Karpas-422 (cell line): ENCODE measurements at regions not wholly inside any gene's neighbourhood (a gene's known extent, or its start where the extent isn't known, plus 50 kb on each side); places are given as distances from the start of the nearest gene placed in this dataset.

Experiments
- DNase-seq: peaks from one replicate; pipeline ENCODE4 v3.0.0-alpha.2; 2015
- H2AFZ ChIP-seq: fragments of 200-600 bp; sonication (generic); 2 replicates; pipeline ENCODE4 v1.6.1; 2014; ENCODE audit warnings: antibody characterized with exemption, low read length, mixed read lengths
- H3K27ac ChIP-seq: fragments of 200-600 bp; sonication (generic); 2 replicates; pipeline ENCODE4 v1.5.1; 2014; ENCODE audit warnings: mild to moderate bottlenecking, low read length, moderate library complexity
- H3K27me3 ChIP-seq: fragments of 200-600 bp; sonication (generic); 2 replicates; pipeline ENCODE4 v1.6.1; 2014; ENCODE audit warnings: low read length, mixed read lengths
- H3K36me3 ChIP-seq: fragments of 200-600 bp; sonication (generic); 2 replicates; pipeline ENCODE4 v1.6.1; 2014; ENCODE audit warnings: low read length, mixed read lengths; ENCODE audit not compliant: insufficient read depth
- H3K4me1 ChIP-seq: fragments of 200-600 bp; sonication (generic); 2 replicates; pipeline ENCODE4 v1.6.1; 2014; ENCODE audit warnings: mild to moderate bottlenecking, low read length, mixed read lengths
- H3K4me2 ChIP-seq: fragments of 200-600 bp; sonication (generic); 2 replicates; pipeline ENCODE4 v1.6.1; 2014; ENCODE audit warnings: low read length, low read depth, mild to moderate bottlenecking; ENCODE audit not compliant: poor library complexity, severe bottlenecking
- H3K4me3 ChIP-seq: fragments of 200-600 bp; sonication (generic); 2 replicates; pipeline ENCODE4 v1.5.1; 2014; ENCODE audit warnings: mild to moderate bottlenecking, antibody characterized with exemption, low read length, mixed read lengths
- H3K79me2 ChIP-seq: fragments of 200-600 bp; sonication (generic); 2 replicates; pipeline ENCODE4 v1.6.1; 2014; ENCODE audit warnings: mild to moderate bottlenecking, low read length, mixed read lengths
- H3K9ac ChIP-seq: fragments of 200-600 bp; sonication (generic); 2 replicates; pipeline ENCODE4 v1.6.0; 2014; ENCODE audit warnings: low read length
- H3K9me2 ChIP-seq: fragments of 200-600 bp; sonication (generic), shearing (Covaris generic); replicated peaks from 2 replicates; pipeline ENCODE4 v1.6.0; 2014; ENCODE audit warnings: mild to moderate bottlenecking, low read length, moderate library complexity; ENCODE audit not compliant: insufficient read depth
- H3K9me3 ChIP-seq: fragments of 300-700, 200-600 bp; sonication (generic); 2 replicates; pipeline ENCODE4 v1.6.1; 2014; ENCODE audit warnings: low read length, mixed read lengths
- H4K20me1 ChIP-seq: fragments of 200-600 bp; sonication (generic); 2 replicates; pipeline ENCODE4 v1.6.1; 2014; ENCODE audit warnings: mild to moderate bottlenecking, antibody characterized with exemption, low read length, low read depth; ENCODE audit not compliant: insufficient read depth

GRCh38 chr5:155982354-155982753 lies 344.6 kb upstream of the SGCD start:
- Histone ChIP-seq H3K27ac (no peak overlapping the region), H3K4me3 (no peak overlapping the region), H3K9me3 (no peaks in the 10 kb centered on the region), H3K36me3 (no peaks in the 10 kb centered on the region; the same call in 1 of the 2 replicates), H3K4me2 (no peak overlapping the region), H3K9ac (no peak overlapping the region), H3K4me1 (no peaks in the 10 kb centered on the region), H3K27me3 (0 out of 2 replicates have a peak, but pooled peaks cover 2% of the 10 kb centered on the region), H4K20me1 (no peaks in the 10 kb centered on the region), H3K9me2 (no peaks in the 10 kb centered on the region), H3K79me2 (no peaks in the 10 kb centered on the region), H2AFZ (no peak overlapping the region)
- DNase-seq = no peak

- Histone ChIP-seq H3K27ac (no peak overlapping the region), H3K9me3 (no peaks in the 10 kb centered on the region), H3K4me1 (no peaks in the 10 kb centered on the region), H4K20me1 (no peaks in the 10 kb centered on the region), H3K4me3 (no peak overlapping the region), H3K79me2 (no peaks in the 10 kb centered on the region), H3K27me3 (0 out of 2 replicates have a peak, but pooled peaks cover 2% of the 10 kb centered on the region), H2AFZ (no peak overlapping the region), H3K36me3 (no peaks in the 10 kb centered on the region; the same call in 1 of the 2 replicates), H3K9ac (no peak overlapping the region), H3K4me2 (no peak overlapping the region), H3K9me2 (no peaks in the 10 kb centered on the region)
- no peak for DNase-seq
Observed at GRCh38 chr5:155983954-155984353, 343.0 kb upstream of the SGCD start.

DNA sequence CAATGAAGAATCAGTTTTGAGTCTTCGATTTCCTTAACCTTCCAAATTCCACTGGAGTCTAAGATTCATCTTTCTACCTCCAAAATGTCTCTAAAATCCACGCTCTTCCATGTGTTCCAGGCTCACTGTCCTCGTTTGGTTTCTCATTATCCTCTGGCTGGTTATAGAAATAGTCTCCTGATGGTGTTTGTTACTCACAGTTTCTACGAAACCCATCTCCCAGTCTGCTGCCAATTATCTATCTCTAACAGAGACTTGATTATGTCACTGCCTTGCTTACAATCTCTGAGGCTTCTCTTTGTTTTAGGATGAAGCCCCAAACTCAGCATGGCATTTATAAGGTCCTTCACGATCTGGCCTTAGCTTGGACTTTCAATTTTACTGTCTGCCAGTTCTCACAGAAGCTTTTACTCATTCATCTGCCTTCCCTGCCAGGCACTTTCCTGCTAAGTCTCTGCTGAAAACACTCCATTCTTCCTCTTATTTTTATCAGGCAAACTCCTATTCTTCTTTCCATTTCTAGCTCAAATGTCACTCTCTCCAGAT lies 339.6 kb upstream of the SGCD start:
- H3K4me1 ChIP-seq = no peaks in the 10 kb centered on the region
- no peak overlapping the region for H3K27ac ChIP-seq
- DNase-seq = no peak
- H3K9ac ChIP-seq = no peak overlapping the region
- H3K27me3 ChIP-seq = 0 out of 2 replicates have a peak, but pooled peaks cover 2% of the 10 kb centered on the region
- H2AFZ ChIP-seq = no peak overlapping the region
- H3K4me2 ChIP-seq = no peak overlapping the region
- no peaks in the 10 kb centered on the region for H4K20me1 ChIP-seq
- no peaks in the 10 kb centered on the region for H3K9me2 ChIP-seq
- no peaks in the 10 kb centered on the region for H3K79me2 ChIP-seq
- no peaks in the 10 kb centered on the region for H3K9me3 ChIP-seq
- H3K36me3 ChIP-seq = no peaks in the 10 kb centered on the region; the same call in 1 of the 2 replicates
- H3K4me3 ChIP-seq = no peak overlapping the region

DNA sequence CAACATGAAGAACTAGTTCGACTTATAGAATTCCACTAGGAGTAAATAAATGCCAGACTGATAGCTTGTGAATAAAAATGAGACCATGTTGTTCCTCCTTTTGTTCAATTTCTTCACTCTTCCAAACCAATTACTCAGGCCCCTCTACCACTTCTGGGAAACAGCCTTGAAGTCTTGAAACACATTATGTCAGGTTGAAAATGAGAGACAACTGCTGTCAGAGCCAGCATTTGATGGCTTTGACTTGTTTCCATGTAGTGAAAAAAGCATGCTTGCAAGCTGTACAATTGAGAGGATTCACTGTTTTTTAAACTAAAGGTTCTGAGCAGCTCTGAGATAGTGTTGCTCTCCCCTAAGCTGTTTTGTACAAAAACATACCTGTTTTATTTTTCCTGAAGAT lies 337.1 kb upstream of the SGCD start:
- Histone ChIP-seq H3K9me2 (no peaks in the 10 kb centered on the region), H4K20me1 (no peaks in the 10 kb centered on the region), H2AFZ (no peak overlapping the region), H3K27me3 (no peaks in the 10 kb centered on the region), H3K79me2 (no peaks in the 10 kb centered on the region), H3K4me1 (no peaks in the 10 kb centered on the region), H3K36me3 (no peaks in the 10 kb centered on the region; the same call in 1 of the 2 replicates), H3K9me3 (no peaks in the 10 kb centered on the region), H3K4me2 (no peak overlapping the region), H3K9ac (no peak overlapping the region), H3K4me3 (no peak overlapping the region), H3K27ac (no peak overlapping the region)
- DNase-seq = no peak

DNA sequence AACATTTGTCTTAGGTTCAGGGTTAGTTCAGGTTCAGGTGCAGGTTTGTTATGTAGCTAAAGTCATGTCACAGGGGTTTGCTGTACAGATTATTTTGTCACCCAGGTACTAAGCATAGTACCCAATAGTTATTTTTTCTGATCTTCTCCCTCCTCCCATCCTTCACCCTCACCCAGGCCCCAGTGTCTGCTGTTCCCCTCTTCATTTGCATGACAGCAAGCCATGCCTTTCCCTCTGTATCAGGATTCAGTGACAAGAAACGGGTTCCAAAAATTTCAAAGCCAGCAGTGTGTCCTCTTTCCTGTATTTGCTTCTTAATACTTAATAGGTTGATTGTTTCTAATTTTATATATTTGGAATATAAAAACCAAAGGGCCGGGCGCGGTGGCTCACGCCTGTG lies 330.8 kb upstream of the SGCD start:
- H4K20me1 ChIP-seq = no peaks in the 10 kb centered on the region
- no peaks in the 10 kb centered on the region for H3K36me3 ChIP-seq
- H3K4me1 ChIP-seq = no peaks in the 10 kb centered on the region
- no peak overlapping the region for H2AFZ ChIP-seq
- no peak overlapping the region for H3K27ac ChIP-seq
- no peaks in the 10 kb centered on the region for H3K79me2 ChIP-seq
- H3K4me3 ChIP-seq = no peak overlapping the region
- no peaks in the 10 kb centered on the region for H3K9me2 ChIP-seq
- H3K9ac ChIP-seq = no peak overlapping the region
- no peaks in the 10 kb centered on the region for H3K27me3 ChIP-seq
- no peak overlapping the region for H3K4me2 ChIP-seq
- no peak for DNase-seq
- no peaks in the 10 kb centered on the region for H3K9me3 ChIP-seq

GRCh38 chr5:155998257-155998656 lies 328.7 kb upstream of the SGCD start:
- no peak overlapping the region for H3K4me2 ChIP-seq
- no peak for DNase-seq
- no peaks in the 10 kb centered on the region for H3K79me2 ChIP-seq
- no peaks in the 10 kb centered on the region for H4K20me1 ChIP-seq
- H3K36me3 ChIP-seq = no peaks in the 10 kb centered on the region
- no peaks in the 10 kb centered on the region for H3K27me3 ChIP-seq
- H3K4me3 ChIP-seq = no peak overlapping the region
- H3K9me2 ChIP-seq = no peaks in the 10 kb centered on the region
- H3K9ac ChIP-seq = no peak overlapping the region
- no peaks in the 10 kb centered on the region for H3K9me3 ChIP-seq
- H3K27ac ChIP-seq = no peak overlapping the region
- no peak overlapping the region for H2AFZ ChIP-seq
- H3K4me1 ChIP-seq = no peaks in the 10 kb centered on the region

DNA sequence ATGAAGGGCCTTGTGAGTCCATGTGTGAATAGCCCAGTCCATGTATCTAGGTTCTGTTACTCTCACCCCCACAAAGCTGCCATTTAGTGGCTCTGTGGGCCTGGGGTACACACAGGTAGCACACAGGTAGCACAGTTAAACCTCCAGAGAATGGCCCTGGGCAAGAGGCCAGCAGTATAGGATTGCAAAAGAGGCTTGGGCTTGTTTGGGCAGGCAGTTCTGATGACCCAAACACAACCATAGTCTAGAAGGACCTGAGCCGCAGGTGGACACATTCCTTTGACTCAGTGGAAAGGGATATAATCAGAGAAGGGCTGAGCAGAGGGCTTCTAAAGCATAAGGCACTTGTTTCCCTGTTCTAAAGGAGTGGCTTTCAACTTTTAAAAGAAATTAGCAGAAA lies 326.8 kb upstream of the SGCD start:
- DNase-seq = no peak
- Histone ChIP-seq H3K27me3 (no peaks in the 10 kb centered on the region), H2AFZ (no peak overlapping the region), H3K4me3 (no peak overlapping the region), H4K20me1 (no peaks in the 10 kb centered on the region), H3K36me3 (no peaks in the 10 kb centered on the region), H3K9ac (no peak overlapping the region), H3K9me2 (no peaks in the 10 kb centered on the region), H3K27ac (no peak overlapping the region), H3K4me1 (no peaks in the 10 kb centered on the region), H3K4me2 (no peak overlapping the region), H3K79me2 (no peaks in the 10 kb centered on the region), H3K9me3 (no peaks in the 10 kb centered on the region)

GRCh38 chr5:156004754-156005153 lies 322.2 kb upstream of the SGCD start:
- H2AFZ ChIP-seq = no peak overlapping the region
- no peaks in the 10 kb centered on the region for H3K79me2 ChIP-seq
- H4K20me1 ChIP-seq = no peaks in the 10 kb centered on the region
- H3K4me2 ChIP-seq = no peak overlapping the region
- H3K4me3 ChIP-seq = no peak overlapping the region
- H3K27me3 ChIP-seq = no peaks in the 10 kb centered on the region
- H3K36me3 ChIP-seq = no peaks in the 10 kb centered on the region
- no peak overlapping the region for H3K27ac ChIP-seq
- no peak overlapping the region for H3K9ac ChIP-seq
- H3K9me3 ChIP-seq = no peaks in the 10 kb centered on the region
- no peaks in the 10 kb centered on the region for H3K9me2 ChIP-seq
- no peaks in the 10 kb centered on the region for H3K4me1 ChIP-seq
- no peak for DNase-seq
